ENCODE measurements at regions not wholly inside any gene's neighbourhood (a gene's known extent, or its start where the extent isn't known, plus 50 kb on each side); places are given as distances from the start of the nearest gene placed in this dataset.
"Not testable (repeated sequence)": the region's sequence is repeated elsewhere in the genome, so short reads cannot be mapped to it uniquely, and the experiment has no call there.

DNA sequence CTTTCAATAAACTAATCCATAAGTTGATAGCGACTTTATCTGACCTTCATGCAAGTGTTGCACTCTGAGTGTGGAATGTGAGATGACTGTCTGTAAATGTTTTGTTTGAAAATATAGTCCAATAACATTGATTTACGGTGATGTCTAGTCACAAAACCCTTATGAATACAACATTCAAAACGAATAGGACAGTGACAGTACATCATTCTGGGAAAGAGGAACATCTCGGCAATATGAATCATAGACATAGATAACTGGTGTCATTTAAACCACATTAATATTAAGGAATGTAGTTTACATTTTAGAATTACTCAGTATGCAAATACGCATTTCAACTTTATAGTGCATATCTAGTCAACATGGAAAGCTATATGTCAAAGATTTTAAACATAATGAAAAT lies 1311.6 kb upstream of the ADGRL4 start:
- Histone ChIP-seq H3K9me3 (no peaks in the 10 kb centered on the region), H3K27ac (no peak overlapping the region), H3K4me3 (no peak overlapping the region), H3K4me1 (no peaks in the 10 kb centered on the region), H3K36me3 (no peaks in the 10 kb centered on the region), H3K27me3 (no peaks in the 10 kb centered on the region)
- TF ChIP-seq POLR2A (IDR thresholded peaks at IDR 0.05) (no peak), CTCF (IDR thresholded peaks at IDR 0.05) (no peak)
- no peak for DNase-seq
- ATAC-seq = no peak
- WGBS (ENCODE audit: insufficient coverage, low coverage, low lambda C conversion rate, missing lambda C conversion rate) = 52% methylated on average over 5 of the region's 5 CpGs
- intact Hi-C loops (cut with DNase I) = no loop called here

DNA sequence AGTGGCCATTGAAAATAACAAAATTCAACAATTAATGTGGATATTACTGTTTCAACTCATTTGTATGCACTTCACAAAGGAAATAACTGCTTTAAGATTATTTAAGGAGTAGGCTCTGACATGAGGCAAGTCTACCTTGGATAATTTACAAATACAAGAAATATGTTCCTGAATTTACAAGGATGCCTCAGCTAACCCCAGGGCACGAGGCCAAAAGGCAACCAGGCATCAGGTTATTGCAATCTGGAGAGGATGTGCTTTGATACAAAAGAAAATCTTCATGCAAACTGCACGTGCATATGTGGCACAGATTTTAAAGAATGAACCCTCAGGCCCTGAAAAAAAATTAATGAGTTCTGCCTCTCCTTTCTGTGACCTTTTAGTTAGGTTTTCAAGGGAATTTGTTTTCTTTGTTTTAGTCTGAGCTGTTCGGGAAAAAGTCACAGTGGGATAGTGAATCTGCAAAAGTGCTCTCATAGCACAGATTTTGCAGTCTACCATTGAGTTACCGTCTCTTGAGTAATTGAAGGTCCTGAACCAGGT lies 1304.2 kb upstream of the ADGRL4 start:
- no peak for TF ChIP-seq CTCF (IDR thresholded peaks at IDR 0.05)
- TF ChIP-seq POLR2A (IDR thresholded peaks at IDR 0.05) = no peak
- Histone ChIP-seq H3K27ac (no peak overlapping the region), H3K36me3 (no peaks in the 10 kb centered on the region), H3K27me3 (no peaks in the 10 kb centered on the region), H3K4me3 (no peak overlapping the region), H3K9me3 (no peaks in the 10 kb centered on the region), H3K4me1 (no peaks in the 10 kb centered on the region)
- no peak for DNase-seq
- intact Hi-C loops (cut with DNase I) = no loop called here
- ATAC-seq = no peak
- 63% methylated on average over 4 of the region's 4 CpGs for WGBS (ENCODE audit: insufficient coverage, low coverage, low lambda C conversion rate, missing lambda C conversion rate)

DNA sequence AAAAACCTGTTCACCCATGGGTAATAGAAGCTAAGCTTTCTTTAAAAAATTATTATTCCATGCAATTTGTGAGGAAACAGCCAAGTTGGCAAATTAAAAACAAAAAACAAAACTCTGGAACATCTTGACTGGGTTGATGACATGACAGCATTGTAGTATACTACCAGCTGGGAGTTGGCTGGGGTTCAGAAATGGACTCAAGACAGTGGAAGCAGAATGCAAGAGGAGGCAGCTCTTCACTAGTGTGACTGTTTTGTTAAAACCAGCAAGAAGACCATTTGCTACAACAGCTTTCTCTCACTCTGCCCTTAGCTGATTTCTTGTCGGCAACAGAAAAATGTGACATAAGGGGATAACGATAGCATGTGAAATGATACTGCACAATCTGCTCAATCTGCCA lies 1298.9 kb upstream of the ADGRL4 start:
- no peak for DNase-seq
- H3K9me3 ChIP-seq = no peaks in the 10 kb centered on the region
- H3K27me3 ChIP-seq = no peaks in the 10 kb centered on the region
- WGBS (ENCODE audit: insufficient coverage, low coverage, low lambda C conversion rate, missing lambda C conversion rate) = 56% methylated on average over 2 of the region's 2 CpGs
- intact Hi-C loops (cut with DNase I) = no loop called here
- no peak overlapping the region for H3K4me3 ChIP-seq
- H3K36me3 ChIP-seq = no peaks in the 10 kb centered on the region
- H3K4me1 ChIP-seq = no peaks in the 10 kb centered on the region
- H3K27ac ChIP-seq = no peak overlapping the region
- no peak for ATAC-seq
- TF ChIP-seq CTCF (IDR thresholded peaks at IDR 0.05) = no peak

GRCh38 chr1:80293818-80294217 lies 1287.3 kb upstream of the ADGRL4 start:
- intact Hi-C loops (cut with DNase I) = no loop called here

DNA sequence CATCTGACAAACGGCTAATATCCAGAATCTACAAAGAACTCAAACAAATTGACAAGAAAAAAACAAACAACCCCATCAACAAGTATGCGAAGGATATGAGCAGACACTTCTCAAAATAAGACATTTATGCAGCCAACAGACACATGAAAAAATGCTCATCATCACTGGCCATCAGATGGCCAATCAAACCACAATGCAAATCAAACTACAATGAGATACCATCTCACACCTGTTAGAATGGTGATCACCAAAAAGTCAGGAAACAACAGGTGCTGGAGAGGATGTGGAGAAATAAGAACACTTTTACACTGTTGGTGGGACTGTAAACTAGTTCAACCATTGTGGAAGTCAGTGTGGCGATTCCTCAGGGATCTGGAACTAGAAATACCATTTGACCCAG lies 1282.2 kb upstream of the ADGRL4 start:
- H3K36me3 ChIP-seq; ATAC-seq; intact Hi-C loops (cut with DNase I); H3K27me3 ChIP-seq; H3K4me1 ChIP-seq; H3K27ac ChIP-seq; H3K9me3 ChIP-seq; H3K4me3 ChIP-seq; DNase-seq: not testable (repeated sequence)
- WGBS (ENCODE audit: insufficient coverage, low coverage, low lambda C conversion rate, missing lambda C conversion rate) = 55% methylated on average over 3 of the region's 3 CpGs

More at GRCh38 chr1:80293818-80294217, 1287.3 kb upstream of the ADGRL4 start:
- H3K4me1 ChIP-seq = no peaks in the 10 kb centered on the region
- WGBS (ENCODE audit: insufficient coverage, low coverage, low lambda C conversion rate, missing lambda C conversion rate) = 33% methylated on average over 3 of the region's 3 CpGs
- TF ChIP-seq POLR2A (IDR thresholded peaks at IDR 0.05) (no peak), CTCF (IDR thresholded peaks at IDR 0.05) (no peak)
- H3K27ac ChIP-seq = no peak overlapping the region
- H3K27me3 ChIP-seq = no peaks in the 10 kb centered on the region
- no peaks in the 10 kb centered on the region for H3K36me3 ChIP-seq
- no peaks in the 10 kb centered on the region for H3K9me3 ChIP-seq
- ATAC-seq (no peak), DNase-seq (no peak)
- H3K4me3 ChIP-seq = no peak overlapping the region

Measured in right lobe of liver (tissue), 6 donors.